DND-41 (cell line): ENCODE measurements at regions not wholly inside any gene's neighbourhood (a gene's known extent, or its start where the extent isn't known, plus 50 kb on each side); places are given as distances from the start of the nearest gene placed in this dataset.

Experiments
- CTCF ChIP-seq: IDR thresholded peaks from 2 replicates; pipeline ENCODE4 v1.5.1; 2012; ENCODE audit warnings: borderline replicate concordance, low read length, moderate library complexity, mild to moderate bottlenecking; ENCODE audit not compliant: poor library complexity, severe bottlenecking; ENCODE audit errors: extremely low read depth
- EZH2 ChIP-seq: IDR thresholded peaks from 3 replicates; pipeline ENCODE4 v1.6.1; 2012; ENCODE audit warnings: borderline replicate concordance, low read depth, mild to moderate bottlenecking, moderate library complexity, low read length, inconsistent platforms; ENCODE audit not compliant: severe bottlenecking

GRCh38 chr2:190789074-190790004, 91.3 kb upstream of the GLS start:
- TF ChIP-seq CTCF (no peak), EZH2 (no peak)
